Heart left ventricle (tissue), 13 donors: ENCODE measurements at regions not wholly inside any gene's neighbourhood (a gene's known extent, or its start where the extent isn't known, plus 50 kb on each side); places are given as distances from the start of the nearest gene placed in this dataset.

Experiments
- CTCF ChIP-seq, 12 donors: fragments of 200-600 bp; sonication (generic) in 4 of 12; IDR thresholded peaks; one replicate each; pipeline versions ENCODE4 v1.5.0 to v1.8.0; 2018 to 2022; ENCODE audit warnings: antibody characterized with exemption in 12 of 12, mild to moderate bottlenecking in 5 of 12
- POLR2A ChIP-seq, 2 donors: fragments of 450-650 bp; IDR thresholded peaks; one replicate each; pipeline ENCODE4 v1.6.1; 2017; ENCODE audit warnings: antibody characterized with exemption in 2 of 2, mild to moderate bottlenecking in 2 of 2, moderate library complexity in 2 of 2
- donor health status: ischemic (EF 13 %, LVEDD 7.1; RV severe dilation, severe dysfunction).
- donor health status: DM: no; HTN: yes; CAD: no.
- donor health status: DM: no; HTN: no; CAD: no.
- donor health status: ischemic (EF 25% LVEDD 6.9; RV normal size, moderate dysfunction).
- donor health status: ischemic (EF 25% LVEDD 5.7; RV mildly dilated, moderate dysfunction).
- donor health status: ischemic (EF 35%, LVEDD 5.7; RV mildly dilated, moderate dysfunction).
- donor health status: nonischemic (EF 11% LVEDD 7.7; RV severe dilation, severe dysfunction).
- donor health status: DM: yes; HTN: yes; CAD: no.
- donor health status: PGD.
- donor health status: ischemic (EF 29% LVEDD 5.4; RV normal size, mild dysfunction).
- donor health status: nonischemic (EF 23%, LVEDD 6.1; RV moderate dilation, normal function).

- no peak for TF ChIP-seq CTCF (IDR thresholded peaks at IDR 0.05)
- TF ChIP-seq POLR2A (IDR thresholded peaks at IDR 0.05): no peak
Observed at GRCh38 chr18:57258131-57258777, 94.1 kb upstream of the ST8SIA3 start.
